Progenitor cell of endocrine pancreas (in vitro differentiated cells): ENCODE measurements at regions not wholly inside any gene's neighbourhood (a gene's known extent, or its start where the extent isn't known, plus 50 kb on each side); places are given as distances from the start of the nearest gene placed in this dataset.

Experiments
- DNase-seq: peaks from one replicate; pipeline ENCODE4 v3.0.0; 2021; ENCODE audit warnings: low spot score; ENCODE audit not compliant: unreplicated experiment
- H3K27ac Mint-ChIP-seq: 2 replicates; pipeline ENCODE4 v1.8.0; 2021; ENCODE audit warnings: mild to moderate bottlenecking, moderate library complexity, mixed read lengths
- H3K27me3 Mint-ChIP-seq: 2 replicates; pipeline ENCODE4 v1.8.0; 2021; ENCODE audit warnings: mixed read lengths
- H3K36me3 Mint-ChIP-seq: 2 replicates; pipeline ENCODE4 v1.8.0; 2022; ENCODE audit warnings: mixed read lengths; ENCODE audit not compliant: insufficient read depth
- H3K4me1 Mint-ChIP-seq: 2 replicates; pipeline ENCODE4 v1.8.0; 2021; ENCODE audit warnings: low read depth, mixed read lengths
- H3K4me3 Mint-ChIP-seq: 2 replicates; pipeline ENCODE4 v1.8.0; 2021; ENCODE audit warnings: low read depth, mild to moderate bottlenecking, moderate library complexity, mixed read lengths
- H3K9me3 Mint-ChIP-seq: 2 replicates; pipeline ENCODE4 v1.8.0; 2021; ENCODE audit warnings: low read depth, mixed read lengths
- CTCF ChIP-seq: fragments of 200-600 bp; sonication (generic); IDR thresholded peaks from one replicate; pipeline ENCODE4 v1.5.0; 2021; ENCODE audit warnings: antibody characterized with exemption, mild to moderate bottlenecking; ENCODE audit not compliant: unreplicated experiment

- no peak for TF ChIP-seq CTCF
- H3K9me3 Mint-ChIP-seq: no peaks in the 10 kb centered on the region
- DNase-seq: peak; percentile 3
- no peak overlapping the region for H3K27ac Mint-ChIP-seq
- H3K36me3 Mint-ChIP-seq: no peaks in the 10 kb centered on the region
- H3K4me3 Mint-ChIP-seq: no peak overlapping the region
- H3K27me3 Mint-ChIP-seq: peaks cover 16% of the 10 kb centered on the region
- H3K4me1 Mint-ChIP-seq: peaks cover 9% of the 10 kb centered on the region
These were observed 177.8 kb upstream of the PITX1 start for GRCh38 chr5:135211791-135212190.

DNA sequence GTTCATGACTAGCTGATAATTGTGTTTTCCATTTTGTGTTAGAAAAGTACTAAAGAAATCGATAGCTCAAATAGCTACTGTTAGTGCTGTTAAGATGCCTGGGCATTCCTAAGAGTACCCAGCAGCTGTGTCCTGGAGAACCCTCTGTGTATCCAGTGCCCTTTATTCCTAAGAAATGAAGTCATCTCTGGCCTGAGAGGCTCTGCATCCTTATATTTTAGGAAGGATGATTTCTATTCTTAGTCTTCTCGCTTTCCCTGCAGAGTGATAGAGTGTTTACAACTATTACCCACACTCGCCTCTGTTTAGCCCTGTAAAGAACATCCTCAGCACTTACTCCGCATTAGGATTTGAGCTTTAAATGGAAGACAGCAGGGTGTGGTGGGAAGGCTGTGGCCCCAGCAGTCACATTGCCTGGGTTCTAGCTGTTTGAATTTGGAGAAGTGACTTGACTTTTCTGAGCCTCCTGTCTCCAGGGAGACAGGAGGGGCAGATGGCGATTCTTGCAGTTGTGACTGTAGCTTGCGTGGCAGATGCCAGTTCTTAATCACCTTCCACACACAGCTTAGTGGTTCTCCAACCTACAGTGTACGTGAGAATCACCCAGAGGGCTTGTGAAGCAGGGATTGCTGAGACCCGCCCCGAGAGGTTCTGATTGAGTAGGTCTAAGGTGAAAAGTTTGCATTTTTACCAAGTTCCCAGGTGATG lies 177.2 kb upstream of the PITX1 start:
- H3K27me3 Mint-ChIP-seq: peaks cover 16% of the 10 kb centered on the region
- no peak for TF ChIP-seq CTCF
- H3K27ac Mint-ChIP-seq: no peak overlapping the region
- no peaks in the 10 kb centered on the region for H3K36me3 Mint-ChIP-seq
- no peak overlapping the region for H3K4me3 Mint-ChIP-seq
- no peaks in the 10 kb centered on the region for H3K9me3 Mint-ChIP-seq
- DNase-seq: no peak
- H3K4me1 Mint-ChIP-seq: peaks cover 9% of the 10 kb centered on the region

GRCh38 chr5:135210286-135211055 lies 176.4 kb upstream of the PITX1 start:
- peak; percentile 1 for DNase-seq
- no peak for TF ChIP-seq CTCF
- H3K9me3 Mint-ChIP-seq: no peaks in the 10 kb centered on the region
- peaks cover 9% of the 10 kb centered on the region for H3K27me3 Mint-ChIP-seq
- no peak overlapping the region for H3K27ac Mint-ChIP-seq
- peaks cover 9% of the 10 kb centered on the region for H3K4me1 Mint-ChIP-seq
- no peak overlapping the region for H3K4me3 Mint-ChIP-seq
- H3K36me3 Mint-ChIP-seq: no peaks in the 10 kb centered on the region

GRCh38 chr5:135208903-135209721 lies 175.1 kb upstream of the PITX1 start:
- no peak overlapping the region for H3K27ac Mint-ChIP-seq

More at GRCh38 chr5:135208903-135209721, 175.1 kb upstream of the PITX1 start:
- DNase-seq: peak; percentile 9
- Mint-ChIP-seq H3K9me3 (no peaks in the 10 kb centered on the region), H3K27me3 (peaks cover 5% of the 10 kb centered on the region), H3K4me3 (no peak overlapping the region), H3K4me1 (peaks cover 9% of the 10 kb centered on the region), H3K36me3 (no peaks in the 10 kb centered on the region)
- TF ChIP-seq CTCF: no peak
